Gastroesophageal sphincter (tissue), 3 donors: ENCODE measurements at regions not wholly inside any gene's neighbourhood (a gene's known extent, or its start where the extent isn't known, plus 50 kb on each side); places are given as distances from the start of the nearest gene placed in this dataset.

ENCODE experiments used
- EP300 ChIP-seq: sonication (generic); formaldehyde crosslinking; IDR thresholded peaks from one replicate; pipeline ENCODE4 v1.6.1; 2017; ENCODE audit warnings: antibody characterized with exemption, mild to moderate bottlenecking
- POLR2A ChIP-seq, 2 donors: fragments of 450-650 bp; IDR thresholded peaks; one replicate each; pipeline ENCODE4 v1.6.1; 2017; ENCODE audit warnings: antibody characterized with exemption in 2 of 2, mild to moderate bottlenecking in 2 of 2, moderate library complexity in 1 of 2
- POLR2AphosphoS5 ChIP-seq: sonication (generic); formaldehyde crosslinking; IDR thresholded peaks from one replicate; pipeline ENCODE4 v1.6.1; 2017; ENCODE audit warnings: antibody characterized with exemption
- TF ChIP-seq, protein P1 (sequence below), 4 experiments: fragments of 200-600 bp in 2 of 4; fragments of 450-650 bp in 2 of 4; sonication (generic) in 1 of 4; IDR thresholded peaks; one replicate each; pipeline ENCODE4 v1.5.1; 2017 to 2019; ENCODE audit warnings: antibody characterized with exemption in 4 of 4, mild to moderate bottlenecking in 2 of 4, moderate library complexity in 2 of 4

GRCh38 chr4:27770895-27771294 is 910.3 kb downstream of the STIM2 start:
- TF ChIP-seq POLR2AphosphoS5 (no peak), EP300 (no peak), POLR2A (IDR thresholded peaks at IDR 0.05) (no peak)
- TF ChIP-seq, protein P1, sequence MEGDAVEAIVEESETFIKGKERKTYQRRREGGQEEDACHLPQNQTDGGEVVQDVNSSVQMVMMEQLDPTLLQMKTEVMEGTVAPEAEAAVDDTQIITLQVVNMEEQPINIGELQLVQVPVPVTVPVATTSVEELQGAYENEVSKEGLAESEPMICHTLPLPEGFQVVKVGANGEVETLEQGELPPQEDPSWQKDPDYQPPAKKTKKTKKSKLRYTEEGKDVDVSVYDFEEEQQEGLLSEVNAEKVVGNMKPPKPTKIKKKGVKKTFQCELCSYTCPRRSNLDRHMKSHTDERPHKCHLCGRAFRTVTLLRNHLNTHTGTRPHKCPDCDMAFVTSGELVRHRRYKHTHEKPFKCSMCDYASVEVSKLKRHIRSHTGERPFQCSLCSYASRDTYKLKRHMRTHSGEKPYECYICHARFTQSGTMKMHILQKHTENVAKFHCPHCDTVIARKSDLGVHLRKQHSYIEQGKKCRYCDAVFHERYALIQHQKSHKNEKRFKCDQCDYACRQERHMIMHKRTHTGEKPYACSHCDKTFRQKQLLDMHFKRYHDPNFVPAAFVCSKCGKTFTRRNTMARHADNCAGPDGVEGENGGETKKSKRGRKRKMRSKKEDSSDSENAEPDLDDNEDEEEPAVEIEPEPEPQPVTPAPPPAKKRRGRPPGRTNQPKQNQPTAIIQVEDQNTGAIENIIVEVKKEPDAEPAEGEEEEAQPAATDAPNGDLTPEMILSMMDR (IDR thresholded peaks at IDR 0.05) = no peak
